HG02798 (cell line): ENCODE measurements at regions not wholly inside any gene's neighbourhood (a gene's known extent, or its start where the extent isn't known, plus 50 kb on each side); places are given as distances from the start of the nearest gene placed in this dataset.
A peak's percentile ranks its signal among the peaks of the same experiment; 100 is the strongest.
"Not testable (repeated sequence)": the region's sequence is repeated elsewhere in the genome, so short reads cannot be mapped to it uniquely, and the experiment has no call there.

ENCODE experiments used
- ATAC-seq: cut with Tn5 transposase; IDR thresholded peaks from one replicate; pipeline ENCODE4 v1.9.1; 2021; ENCODE audit warnings: mild to moderate bottlenecking; ENCODE audit not compliant: unreplicated experiment, poor library complexity

DNA sequence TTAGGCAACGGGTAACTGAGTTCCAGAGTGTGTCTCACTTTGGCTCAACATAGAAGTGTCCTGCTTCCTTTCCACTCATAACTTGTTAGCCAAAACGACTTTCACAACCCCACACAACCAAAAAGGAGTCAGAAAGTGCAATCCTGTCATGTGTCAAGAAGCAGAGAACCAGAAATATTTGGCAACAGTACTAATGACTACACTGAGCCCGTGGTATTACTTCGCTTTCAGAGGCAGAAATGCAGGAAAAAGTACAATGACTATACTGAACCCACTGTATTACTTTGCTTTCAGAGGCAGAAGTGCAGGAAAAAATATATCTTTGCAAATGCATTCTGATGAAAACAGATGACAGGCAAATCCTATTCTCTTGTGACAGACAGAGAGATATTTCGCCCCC, 484.6 kb downstream of the KIF2B start:
- no peak for ATAC-seq

DNA sequence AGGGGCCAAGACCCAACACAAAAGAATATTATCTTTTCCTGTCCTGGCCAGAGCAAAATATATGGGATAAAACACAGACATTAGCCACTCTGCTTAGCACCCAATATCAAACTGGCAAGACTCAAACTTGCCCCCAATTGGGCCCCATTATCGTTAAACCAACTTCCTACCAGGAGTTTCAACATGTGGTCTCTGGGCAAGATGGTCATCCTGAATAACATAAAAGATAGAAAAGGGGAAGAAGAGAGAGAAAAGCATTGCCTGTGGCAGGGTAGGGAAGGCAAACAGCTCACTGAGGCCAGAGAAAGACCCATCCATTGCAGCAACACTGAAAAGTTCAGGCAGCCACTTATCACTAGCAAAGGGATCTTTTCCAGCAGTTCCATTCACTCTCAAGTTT, 502.1 kb downstream of the KIF2B start:
- no peak for ATAC-seq

DNA sequence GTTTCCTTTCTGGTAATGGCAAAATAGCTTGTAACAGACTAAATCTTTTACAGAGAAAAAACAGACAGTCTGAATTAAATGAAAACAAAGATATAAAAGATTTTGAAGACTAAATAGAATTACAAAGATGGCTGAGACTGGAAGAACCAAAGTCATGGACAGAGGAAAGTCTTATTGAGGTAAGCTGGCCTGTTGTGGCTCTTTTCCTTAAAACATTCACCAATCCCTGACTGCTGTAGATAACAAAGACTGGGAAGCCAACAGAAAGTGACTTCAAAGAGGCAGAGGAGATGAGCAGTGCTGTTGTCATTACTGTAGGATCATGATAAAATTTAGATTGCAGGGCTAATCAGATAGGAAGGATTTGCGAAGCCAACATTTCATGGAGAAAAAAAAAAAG, 517.0 kb downstream of the KIF2B start:
- no peak for ATAC-seq

DNA sequence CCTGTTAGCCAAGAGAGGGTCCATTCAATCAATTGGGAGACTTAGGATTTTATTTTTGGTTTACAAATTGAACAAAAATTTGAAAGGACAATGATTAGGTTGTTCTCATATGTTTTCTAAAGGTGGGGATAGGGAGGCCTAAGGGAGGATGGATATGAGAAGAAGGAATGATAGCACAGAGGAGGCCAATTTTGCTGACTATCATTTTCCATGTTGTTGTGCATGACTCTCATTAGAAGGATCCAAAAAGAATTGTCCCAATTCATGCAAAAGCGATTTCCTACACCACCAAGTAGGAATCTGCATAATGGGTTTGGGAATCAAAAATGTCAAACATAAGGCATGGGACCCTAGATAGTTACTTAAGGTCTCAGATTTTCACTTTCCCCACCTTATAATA, 524.8 kb downstream of the KIF2B start:
- no peak for ATAC-seq

DNA sequence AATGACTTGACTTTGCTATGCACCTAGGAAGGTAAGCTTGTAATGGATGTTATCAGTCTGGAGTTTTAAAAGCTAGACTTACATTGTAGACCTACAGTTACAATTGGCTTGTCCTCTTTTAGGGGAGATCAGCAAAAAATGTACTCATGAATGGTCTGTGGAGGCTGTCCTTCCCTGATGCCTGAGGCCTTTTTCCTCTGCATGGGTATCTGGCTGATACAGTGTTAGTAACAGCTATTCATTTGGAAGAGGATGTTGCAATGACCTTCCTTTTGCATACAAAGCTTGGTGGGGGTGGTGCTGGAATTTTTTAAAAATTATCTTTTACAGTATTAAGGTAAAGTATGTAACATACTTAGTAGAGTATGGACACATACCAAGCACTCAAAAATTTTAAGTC, 525.5 kb downstream of the KIF2B start:
- no peak for ATAC-seq

DNA sequence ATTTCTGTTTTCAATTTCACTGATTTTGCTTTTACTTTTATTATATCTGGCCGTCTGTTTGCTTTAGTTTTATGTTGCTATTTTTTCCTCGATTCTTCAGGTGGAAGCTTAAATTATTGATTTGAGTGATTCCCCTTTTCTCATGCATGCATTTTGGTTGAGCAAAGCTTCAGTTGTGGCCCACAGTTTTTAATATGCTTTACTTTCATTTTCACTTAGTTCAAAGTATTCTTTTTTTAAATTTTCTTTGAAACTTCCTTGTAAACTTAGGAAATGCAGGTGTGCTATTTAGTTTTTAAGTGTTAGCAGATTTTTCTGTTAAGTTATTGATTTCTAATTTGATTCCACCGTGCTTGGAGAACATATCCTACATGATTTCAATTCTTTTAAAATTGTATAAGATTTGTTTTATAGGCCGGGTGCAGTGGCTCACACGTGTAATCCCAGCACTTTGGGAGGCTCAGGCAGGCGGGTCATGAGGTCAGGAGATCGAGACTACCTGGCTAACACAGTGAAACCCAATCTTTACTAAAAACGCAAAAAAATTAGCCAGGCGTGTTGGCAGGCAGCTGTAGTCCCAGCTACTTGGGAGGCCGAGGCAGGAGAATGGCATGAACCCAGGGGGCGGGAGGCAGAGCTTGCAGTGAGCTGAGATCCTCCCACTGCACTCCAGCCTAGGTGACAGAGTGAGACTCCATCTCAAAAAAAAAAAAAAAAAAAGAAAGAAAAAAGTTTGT, 531.2 kb downstream of the KIF2B start:
- peak; percentile 46 for ATAC-seq

DNA sequence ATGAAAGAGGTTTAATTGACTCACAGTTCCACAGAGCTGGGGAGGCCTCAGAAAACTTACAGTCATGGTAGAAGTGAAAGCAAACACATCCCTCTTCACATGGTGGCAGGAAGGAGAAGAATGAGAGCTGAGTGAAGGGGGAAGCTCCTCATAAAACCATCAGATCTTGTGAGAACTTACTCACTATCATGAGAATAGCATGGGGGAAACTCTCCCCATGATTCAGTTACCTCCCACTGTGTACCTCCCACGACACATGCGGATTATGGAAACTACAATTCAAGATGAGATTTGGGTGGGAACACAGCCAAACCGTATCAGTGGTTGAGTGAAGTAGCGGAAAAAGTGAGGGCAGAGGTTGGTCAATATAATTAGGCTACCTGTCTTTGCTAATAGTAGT, 538.3 kb downstream of the KIF2B start:
- not testable (repeated sequence) for ATAC-seq

DNA sequence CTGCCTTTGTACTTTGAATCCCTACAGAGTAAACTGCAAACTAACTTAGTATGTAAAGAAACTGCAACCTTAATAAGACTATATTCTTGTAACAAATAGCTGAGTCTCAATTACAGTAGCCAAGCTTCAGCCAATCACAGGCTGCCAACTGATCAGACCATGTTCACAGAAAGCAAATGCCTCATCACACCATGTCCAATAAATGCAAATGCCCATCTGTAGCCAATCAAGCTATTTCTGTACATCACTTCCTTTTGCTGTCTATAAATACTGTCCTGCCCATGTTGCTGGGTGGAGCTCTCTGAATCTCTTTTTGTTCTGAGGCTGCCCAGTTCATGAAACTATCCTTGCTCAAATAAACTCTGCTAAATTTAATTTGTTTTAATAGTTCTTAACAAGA, 531.7 kb upstream of the TOM1L1 start:
- ATAC-seq: no peak

DNA sequence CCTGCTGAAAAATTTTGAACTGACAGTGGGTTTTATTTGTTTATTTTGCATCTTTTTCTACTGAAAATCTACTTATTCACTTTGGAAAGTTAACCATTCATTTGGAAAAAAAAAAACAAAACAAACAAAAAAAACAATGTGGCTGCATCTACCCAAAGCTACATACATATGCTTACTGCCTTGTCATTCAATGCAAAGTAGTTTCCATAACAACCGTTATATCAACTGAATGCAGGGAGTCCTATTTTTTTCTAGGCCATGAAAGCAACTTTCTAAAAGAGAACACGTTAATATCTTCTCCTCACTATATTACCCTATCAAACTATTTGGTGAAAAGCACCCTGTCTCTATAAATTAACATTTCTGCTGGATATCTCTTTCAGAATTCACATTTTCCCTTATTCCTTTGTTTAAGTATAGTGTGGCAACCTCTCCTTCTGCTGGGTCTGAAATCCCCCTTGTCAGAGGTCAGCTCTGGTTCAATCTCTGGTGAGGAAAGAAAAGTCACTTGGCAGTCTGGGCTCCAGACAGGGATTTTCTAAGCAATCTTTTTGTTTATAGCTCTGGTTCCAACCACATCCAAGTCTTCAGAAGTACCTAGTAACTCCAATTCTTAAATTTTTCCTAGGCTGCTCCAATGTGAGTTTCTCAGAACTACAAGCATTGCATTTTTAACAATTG, 528.4 kb upstream of the TOM1L1 start:
- no peak for ATAC-seq

DNA sequence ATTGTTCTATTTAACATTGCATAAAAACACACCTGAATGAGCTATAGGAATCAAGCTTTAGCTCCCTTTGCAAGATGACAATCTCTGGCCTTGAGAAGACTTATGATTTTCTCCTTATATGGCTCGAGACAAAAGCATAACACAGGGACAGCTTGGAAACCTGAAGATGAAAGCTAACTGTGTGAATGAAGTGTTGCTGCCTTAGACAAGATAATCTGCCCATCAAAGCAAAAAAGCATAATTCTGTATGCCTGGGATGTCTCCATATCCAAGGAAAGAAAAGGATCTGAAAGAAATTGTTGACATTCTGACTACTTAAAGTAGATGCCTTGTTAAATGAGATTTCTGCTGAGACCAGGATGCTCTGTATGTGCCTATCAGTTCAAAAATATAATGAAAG, 526.7 kb upstream of the TOM1L1 start:
- no peak for ATAC-seq

DNA sequence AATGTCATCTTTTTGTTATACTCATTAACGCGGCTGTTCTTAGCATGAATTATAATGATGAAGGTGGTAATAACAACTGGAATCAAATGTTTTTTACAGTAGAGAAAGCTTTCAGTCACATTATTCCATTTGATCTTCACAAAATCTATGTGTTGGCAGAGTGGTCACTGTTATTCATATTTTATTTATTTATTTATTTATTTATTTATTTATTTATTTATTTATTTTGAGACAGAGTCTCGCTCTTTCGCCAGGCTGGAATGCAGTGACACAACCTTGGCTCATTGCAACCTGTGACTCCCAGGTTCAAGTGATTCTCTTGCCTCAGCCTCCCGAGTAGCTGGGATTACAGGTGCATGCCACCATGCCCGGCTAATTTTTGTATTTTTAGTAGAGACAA, 524.2 kb upstream of the TOM1L1 start:
- ATAC-seq: not testable (repeated sequence)

DNA sequence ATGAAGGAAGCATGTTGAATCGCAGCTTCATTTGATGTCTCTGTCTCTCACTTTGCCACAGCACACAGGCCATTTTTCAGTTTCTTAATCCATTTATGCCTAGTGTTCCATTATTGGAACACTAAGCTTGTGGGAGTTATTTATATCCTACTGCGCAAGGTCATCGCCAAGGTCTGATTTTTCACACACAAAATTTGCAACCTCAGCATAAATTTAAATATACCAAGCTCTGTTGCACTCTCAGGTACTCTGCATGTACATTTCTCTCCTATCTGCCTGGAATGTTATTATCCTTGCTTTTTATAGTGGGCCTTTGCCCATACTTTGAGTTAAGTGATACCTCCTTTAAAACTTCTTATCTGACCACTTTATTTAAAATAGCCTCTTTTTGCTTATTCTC, 519.2 kb upstream of the TOM1L1 start:
- ATAC-seq: no peak

DNA sequence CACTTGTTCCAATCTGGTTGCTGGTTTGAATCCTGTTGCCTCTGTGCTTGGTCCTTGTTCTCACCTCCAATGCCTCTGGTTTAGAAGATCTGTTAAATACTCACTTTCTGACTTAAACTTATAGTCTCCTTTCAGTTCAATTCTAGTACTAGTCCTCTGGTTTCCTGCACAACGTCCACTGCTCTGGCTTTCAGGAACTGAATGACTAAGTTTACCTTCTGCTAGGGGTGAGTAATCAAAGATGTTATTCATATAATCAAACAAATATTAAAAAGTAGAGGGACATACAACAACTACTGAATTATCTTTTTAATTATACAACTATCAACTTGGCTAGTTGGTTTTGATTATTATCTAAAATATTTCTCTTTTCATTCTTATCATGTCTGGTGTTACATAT, 496.4 kb upstream of the TOM1L1 start:
- ATAC-seq: no peak

DNA sequence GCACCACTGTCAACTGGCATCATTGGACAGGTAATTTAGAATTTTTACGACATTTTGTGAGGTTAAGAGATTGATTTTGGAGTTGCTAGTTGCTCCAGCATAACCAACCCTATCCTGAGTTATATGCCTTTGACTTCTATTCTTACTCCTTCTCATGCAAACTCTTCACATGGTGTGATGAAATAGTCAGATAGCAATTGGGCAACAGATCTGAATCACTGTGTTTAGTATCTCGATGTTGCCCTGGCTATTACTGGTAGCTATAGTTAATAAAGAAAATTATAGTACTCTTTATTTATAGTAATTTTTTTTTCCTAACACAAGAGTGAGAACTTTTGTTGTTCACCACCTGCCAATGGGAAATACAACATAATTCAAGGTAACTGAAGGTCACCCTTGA, 494.8 kb upstream of the TOM1L1 start:
- ATAC-seq: no peak

DNA sequence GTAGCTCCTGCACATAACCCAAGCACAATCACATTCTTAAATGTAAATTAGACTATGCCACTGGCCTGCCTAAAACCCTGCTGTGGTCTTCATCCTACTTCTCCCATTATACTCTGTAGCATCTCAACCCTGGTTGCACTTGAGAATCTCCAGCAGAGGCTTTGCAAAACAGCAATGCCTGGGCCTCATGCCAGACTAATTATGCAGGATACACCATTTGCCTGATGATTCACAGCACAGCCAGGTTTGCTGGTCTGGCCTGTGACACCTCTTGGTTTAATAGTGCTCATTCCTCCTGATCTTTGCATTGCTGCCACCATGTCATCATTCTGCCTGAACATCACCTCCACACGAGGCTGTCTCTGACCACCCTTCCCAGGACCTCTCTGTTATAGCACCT, 491.9 kb upstream of the TOM1L1 start:
- ATAC-seq: no peak

DNA sequence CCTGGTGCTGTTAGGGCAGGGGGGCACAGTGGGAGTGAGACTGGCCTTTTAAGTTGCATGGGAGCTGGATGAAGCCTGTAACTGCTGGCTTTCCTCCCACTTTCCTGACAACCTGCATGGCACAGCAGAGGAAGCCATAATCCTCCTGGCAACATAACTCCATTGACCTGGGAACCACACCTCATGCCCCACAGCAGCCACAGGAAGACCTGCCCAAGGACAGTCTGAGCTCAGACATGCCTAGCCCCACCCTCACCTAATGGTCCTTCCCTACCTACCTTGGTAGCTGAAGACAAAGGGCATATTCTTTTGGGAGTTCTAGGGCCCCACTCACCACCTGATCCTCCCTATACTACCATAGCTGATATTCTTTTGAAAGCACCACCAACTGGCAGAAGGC, 482.2 kb upstream of the TOM1L1 start:
- ATAC-seq: no peak

DNA sequence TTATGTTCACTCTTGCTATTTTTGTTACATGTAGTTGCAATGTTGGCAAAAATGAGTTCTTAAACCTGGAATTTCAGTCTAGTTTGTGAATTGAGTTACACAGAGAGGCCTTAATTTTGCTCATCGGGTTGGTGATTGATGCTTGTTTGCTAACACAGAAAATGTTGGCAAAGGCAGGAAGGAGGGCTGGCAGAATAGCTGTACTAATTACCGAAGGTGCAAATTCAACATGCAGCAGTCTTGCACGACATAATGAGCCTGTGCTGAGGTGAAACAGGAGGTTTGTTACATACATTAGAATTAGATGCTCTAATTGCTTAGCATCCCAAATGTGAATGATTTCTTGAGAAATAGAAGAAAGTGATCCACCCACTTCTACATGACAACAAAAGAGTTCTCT, 475.0 kb upstream of the TOM1L1 start:
- no peak for ATAC-seq

DNA sequence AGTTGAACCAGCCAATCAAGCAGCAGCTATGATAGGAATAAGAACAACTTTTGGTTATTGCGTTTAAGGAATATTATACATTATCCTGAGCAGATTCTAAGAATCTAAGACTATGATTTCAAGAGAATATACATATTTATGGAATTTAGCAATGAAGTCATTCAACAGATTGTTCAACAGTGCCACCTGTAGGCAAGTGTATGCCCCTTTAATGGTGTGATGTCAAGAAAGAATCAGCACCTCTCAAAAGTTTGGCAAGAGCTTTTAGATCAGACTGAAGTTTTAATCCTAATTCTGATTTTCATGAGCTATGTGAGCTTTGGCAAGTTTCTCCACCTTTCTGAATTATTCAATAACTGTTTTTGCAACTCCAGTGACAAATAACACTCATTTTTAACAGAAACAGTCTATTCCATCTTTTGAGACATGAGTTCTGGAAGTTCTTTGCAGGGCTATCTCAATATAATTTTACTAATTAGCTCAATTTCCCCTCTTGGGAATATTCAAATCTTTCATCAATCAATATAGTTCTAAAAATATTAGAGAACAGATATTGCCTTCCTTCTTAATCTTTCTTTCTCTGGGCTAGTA, 474.3 kb upstream of the TOM1L1 start:
- no peak for ATAC-seq

DNA sequence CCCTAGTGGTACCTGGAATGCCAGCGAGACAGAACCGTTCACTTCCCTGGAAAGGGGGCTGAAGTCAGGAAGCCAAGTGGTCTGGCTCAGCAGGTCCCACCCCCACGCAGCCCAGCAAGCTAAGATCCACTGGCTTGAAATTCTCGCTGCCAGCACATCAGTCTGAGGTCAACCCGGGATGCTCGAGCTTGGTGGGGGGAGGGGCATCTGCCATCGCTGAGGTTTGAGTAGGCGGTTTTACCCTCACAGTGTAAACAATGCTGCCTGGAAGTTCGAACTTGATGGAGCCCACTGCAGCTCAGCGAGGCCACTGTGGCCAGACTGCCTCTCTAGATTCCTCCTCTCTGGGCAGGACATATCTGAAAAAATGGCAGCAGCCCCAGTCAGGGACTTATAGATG, 464.7 kb upstream of the TOM1L1 start:
- ATAC-seq: no peak

DNA sequence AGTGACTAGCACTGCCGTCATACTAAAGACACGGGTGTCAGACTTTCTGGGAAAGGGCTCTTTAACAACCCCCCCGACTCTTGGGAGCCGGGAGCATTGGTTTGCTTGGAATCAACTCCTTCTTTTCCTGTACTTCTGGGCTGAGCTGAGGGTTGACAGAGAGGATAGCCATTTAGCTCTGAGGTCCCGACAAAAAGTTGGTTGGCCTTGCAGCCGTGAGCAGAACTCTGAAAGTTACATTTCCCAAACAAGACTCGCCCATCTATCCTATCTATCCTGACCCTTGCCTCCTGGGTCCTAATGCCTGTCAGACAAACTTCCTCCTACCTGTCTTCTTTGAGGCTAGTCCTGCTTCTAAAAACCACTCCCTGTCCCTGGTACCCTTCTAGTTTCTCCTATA, 460.8 kb upstream of the TOM1L1 start:
- ATAC-seq: no peak

DNA sequence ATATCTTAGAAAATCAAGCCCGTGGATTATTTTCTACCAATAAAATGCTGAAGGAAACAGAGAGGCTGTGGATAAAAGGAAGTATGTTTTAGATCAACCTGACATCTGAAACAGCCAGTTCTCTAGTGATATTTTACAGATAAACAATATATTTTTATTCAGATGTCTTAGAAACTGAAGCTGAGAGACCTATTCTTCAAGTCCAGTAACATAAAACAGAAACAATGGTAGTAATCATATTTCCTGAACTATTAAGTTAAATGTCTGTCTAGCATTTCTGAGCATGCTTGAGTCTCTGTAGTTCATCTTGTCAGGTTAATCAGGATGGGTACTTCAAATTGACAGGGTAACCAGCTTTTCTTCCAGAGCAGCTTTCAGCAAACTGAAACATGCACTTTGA, 449.6 kb upstream of the TOM1L1 start:
- ATAC-seq: no peak
